ENCODE measurements at regions not wholly inside any gene's neighbourhood (a gene's known extent, or its start where the extent isn't known, plus 50 kb on each side); places are given as distances from the start of the nearest gene placed in this dataset.

DNA sequence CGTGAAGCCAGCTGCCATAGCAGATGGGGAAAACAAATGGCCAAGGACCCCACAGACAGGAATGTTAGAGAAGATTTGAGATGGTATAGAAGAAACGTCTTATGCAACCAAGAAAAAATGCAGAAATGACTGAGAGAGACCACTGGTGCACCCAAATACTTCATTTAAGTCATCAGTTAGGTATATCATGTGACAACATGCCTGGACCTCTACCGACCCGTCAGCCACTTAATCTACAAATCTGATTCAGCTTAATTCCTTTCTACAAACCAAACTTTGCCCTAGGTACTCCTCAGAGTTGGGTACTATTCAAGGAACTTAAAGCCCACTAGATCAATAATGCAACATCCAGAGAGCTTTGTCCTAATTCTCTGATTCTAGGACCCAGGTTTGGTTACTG lies 126.0 kb upstream of the UBE2E2 start:
- Histone ChIP-seq H3K27ac (ENCODE audit: low read depth, low read length) (no peak overlapping the region), H3K36me3 (ENCODE audit: control insufficient read depth in 2 of 4, insufficient read depth in 4 of 4, low read length in 3 of 4) (no peaks in the 10 kb centered on the region), H4K20me1 (replicated peaks in 1 of 2; ENCODE audit: control insufficient read depth in 1 of 2, insufficient read depth in 2 of 2, low read length in 2 of 2) (no peaks in the 10 kb centered on the region), H2BK120ac (replicated peaks; ENCODE audit: low read depth, low read length) (no peak overlapping the region), H3K4me2 (ENCODE audit: insufficient read depth in 1 of 2, low read depth in 2 of 2, low read length in 2 of 2) (no peak overlapping the region), H3K4ac (replicated peaks; ENCODE audit: insufficient read length, low read depth, low read length) (no peak overlapping the region), H2BK15ac (ENCODE audit: low read length) (no peak overlapping the region), H3K23me2 (ENCODE audit: low read depth, low read length) (no peaks in the 10 kb centered on the region; the same call in 1 of the 2 replicates), H3K18ac (ENCODE audit: extremely low read depth, low read length) (no peak overlapping the region), H2BK20ac (ENCODE audit: low read length) (no peak overlapping the region), H3K79me2 (ENCODE audit: control insufficient read depth in 1 of 2, insufficient read depth in 2 of 2, low read length in 2 of 2) (no peaks in the 10 kb centered on the region), H3K9me3 (ENCODE audit: insufficient read depth in 2 of 2, low read depth in 1 of 2, low read length in 1 of 2) (no peaks in the 10 kb centered on the region), H3K56ac (replicated peaks; ENCODE audit: insufficient read length, low read depth, low read length) (no peak overlapping the region), H2BK5ac (ENCODE audit: low read depth, low read length) (no peak overlapping the region), H3K14ac (ENCODE audit: insufficient read length) (no peak overlapping the region), H4K91ac (replicated peaks; ENCODE audit: insufficient read length, low read length) (no peak overlapping the region), H3K4me1 (replicated peaks in 1 of 4; ENCODE audit: control insufficient read depth in 3 of 4, insufficient read depth in 4 of 4, low read length in 3 of 4) (peaks cover 2 to 17% (median 6%) of the 10 kb centered on the region in 4 experiments), H4K8ac (ENCODE audit: extremely low read depth, insufficient read depth, low read length) (no peak overlapping the region), H2AK5ac (ENCODE audit: low read depth, low read length) (no peak overlapping the region), H2AFZ (ENCODE audit: low read length) (no peak overlapping the region), H3K9ac (replicated peaks in 1 of 4; ENCODE audit: extremely low read depth in 1 of 4, low read depth in 3 of 4, low read length in 3 of 4) (no peak overlapping the region), H3K27me3 (replicated peaks in 1 of 4; ENCODE audit: control insufficient read depth in 3 of 4, extremely low read depth in 1 of 4, insufficient read depth in 3 of 4, low read length in 3 of 4) (no peaks in the 10 kb centered on the region), H4K5ac (ENCODE audit: insufficient read length, low read depth, low read length) (no peak overlapping the region), H3K4me3 (ENCODE audit: extremely low read depth in 1 of 4, insufficient read depth in 2 of 4, low read depth in 3 of 4, low read length in 4 of 4) (no peak overlapping the region), H2BK12ac (ENCODE audit: low read depth, low read length) (no peak overlapping the region), H3K79me1 (ENCODE audit: low read depth, low read length) (no peaks in the 10 kb centered on the region), H3K23ac (ENCODE audit: insufficient read length) (no peak overlapping the region)
- 72% methylated on average over 4 of the region's 4 CpGs; no CpG with 5 or more reads in 1 of the 2 experiments for WGBS, 2 experiments (ENCODE audit: extremely low coverage in 1 of 2, insufficient coverage in 1 of 2, insufficient read length in 1 of 2, insufficient replicate concordance in 2 of 2, low coverage in 1 of 2, low lambda C conversion rate in 2 of 2, missing lambda C conversion rate in 1 of 2)
- no peak for DNase-seq (ENCODE audit: low read depth in 1 of 2, low spot score in 2 of 2)
- FAIRE-seq: no peak
- POLR2A ChIA-PET (ENCODE audit: partially characterized antibody): no interaction called here
- CTCF ChIA-PET (ENCODE audit: partially characterized antibody): no interaction called here
- TF ChIP-seq MAFK (IDR thresholded peaks at IDR 0.05; ENCODE audit: low read depth, low read length) (no peak), JUN (IDR thresholded peaks at IDR 0.05; ENCODE audit: low read depth, low read length) (no peak), CHD1 (IDR thresholded peaks at IDR 0.05; ENCODE audit: low read depth, low read length) (no peak)

Measured in H1 (cell line).